Fibroblast of lung (primary cell): ENCODE measurements at regions not wholly inside any gene's neighbourhood (a gene's known extent, or its start where the extent isn't known, plus 50 kb on each side); places are given as distances from the start of the nearest gene placed in this dataset.

Experiments
- EZH2 ChIP-seq: IDR thresholded peaks from 2 replicates; pipeline ENCODE4 v1.5.1; 2012; ENCODE audit warnings: low read length, control low read depth, mild to moderate bottlenecking; ENCODE audit errors: missing control alignments
- TF ChIP-seq, protein P1 (sequence below), 2 donors: IDR thresholded peaks in 1 of 2; conservative IDR thresholded peaks in 1 of 2; 1 replicate in 1 of 2; 2 replicates in 1 of 2; pipeline ENCODE4 v1.5.1; 2011 to 2012; ENCODE audit warnings: low read length in 2 of 2, control low read depth in 1 of 2, inconsistent platforms in 1 of 2, low read depth in 1 of 2, mild to moderate bottlenecking in 1 of 2

DNA sequence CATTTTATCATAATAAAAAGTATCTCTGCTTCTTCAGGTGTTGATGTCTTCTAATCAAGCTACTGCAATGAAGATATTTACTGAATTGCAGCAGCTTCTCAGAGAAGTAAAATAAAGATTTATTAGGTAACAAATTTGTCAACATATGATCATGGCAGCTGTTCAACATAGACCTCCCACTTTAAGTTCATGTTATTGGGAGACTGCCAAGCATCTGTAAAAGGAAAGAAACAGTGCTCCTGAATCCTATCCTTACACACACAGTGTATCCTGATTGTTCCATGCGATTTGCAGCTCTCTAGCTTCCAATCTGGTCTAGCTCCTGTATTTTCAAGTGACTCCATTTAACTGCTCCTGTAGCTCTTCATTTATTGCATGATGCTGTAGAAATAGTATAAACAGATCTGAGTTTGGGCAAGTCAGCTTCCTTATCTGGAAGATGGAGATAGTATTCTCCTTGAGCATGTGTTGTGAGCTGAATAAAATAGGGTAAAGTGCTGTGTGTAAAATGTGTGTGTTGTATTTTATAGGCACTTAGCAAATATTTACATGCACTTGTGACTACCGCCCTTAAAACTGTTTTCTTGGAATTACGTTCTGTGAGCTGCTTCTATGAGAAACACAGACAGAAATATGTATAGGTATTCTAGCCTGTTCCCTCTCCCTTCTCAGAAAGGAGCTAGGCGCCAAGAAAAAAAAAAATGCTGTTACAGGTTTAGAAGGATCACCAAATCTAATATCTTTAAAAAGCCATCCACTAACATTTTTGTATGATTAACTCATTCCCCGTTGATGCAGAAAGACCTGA, 290.6 kb downstream of the JRKL start:
- TF ChIP-seq, protein P1, sequence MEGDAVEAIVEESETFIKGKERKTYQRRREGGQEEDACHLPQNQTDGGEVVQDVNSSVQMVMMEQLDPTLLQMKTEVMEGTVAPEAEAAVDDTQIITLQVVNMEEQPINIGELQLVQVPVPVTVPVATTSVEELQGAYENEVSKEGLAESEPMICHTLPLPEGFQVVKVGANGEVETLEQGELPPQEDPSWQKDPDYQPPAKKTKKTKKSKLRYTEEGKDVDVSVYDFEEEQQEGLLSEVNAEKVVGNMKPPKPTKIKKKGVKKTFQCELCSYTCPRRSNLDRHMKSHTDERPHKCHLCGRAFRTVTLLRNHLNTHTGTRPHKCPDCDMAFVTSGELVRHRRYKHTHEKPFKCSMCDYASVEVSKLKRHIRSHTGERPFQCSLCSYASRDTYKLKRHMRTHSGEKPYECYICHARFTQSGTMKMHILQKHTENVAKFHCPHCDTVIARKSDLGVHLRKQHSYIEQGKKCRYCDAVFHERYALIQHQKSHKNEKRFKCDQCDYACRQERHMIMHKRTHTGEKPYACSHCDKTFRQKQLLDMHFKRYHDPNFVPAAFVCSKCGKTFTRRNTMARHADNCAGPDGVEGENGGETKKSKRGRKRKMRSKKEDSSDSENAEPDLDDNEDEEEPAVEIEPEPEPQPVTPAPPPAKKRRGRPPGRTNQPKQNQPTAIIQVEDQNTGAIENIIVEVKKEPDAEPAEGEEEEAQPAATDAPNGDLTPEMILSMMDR (conservative IDR thresholded peaks at IDR 0.05 in 1 of 2, IDR thresholded peaks at IDR 0.05 in 1 of 2; ENCODE audit: low read depth in 1 of 2, low read length in 2 of 2) = no peak
- TF ChIP-seq EZH2 = no peak
